Transverse colon (tissue), 4 donors: ENCODE measurements at regions not wholly inside any gene's neighbourhood (a gene's known extent, or its start where the extent isn't known, plus 50 kb on each side); places are given as distances from the start of the nearest gene placed in this dataset.

Source experiments
- DNase-seq: peaks from one replicate; pipeline ENCODE4 v3.0.0-alpha.2; 2019
- H3K27ac ChIP-seq, 4 donors: fragments of 200-600 bp; sonication (generic); 2 replicates each; pipeline ENCODE4 v1.5.1; 2016 to 2018; ENCODE audit warnings: inconsistent platforms in 4 of 4
- H3K27me3 ChIP-seq: fragments of 200-600 bp; sonication (generic); 2 replicates; pipeline ENCODE4 v1.5.1; 2017; ENCODE audit warnings: inconsistent platforms
- H3K36me3 ChIP-seq, 4 donors: fragments of 200-600 bp; sonication (generic); 2 replicates each; pipeline ENCODE4 v1.5.1; 2017 to 2019; ENCODE audit warnings: inconsistent platforms in 4 of 4
- H3K4me1 ChIP-seq, 4 donors: fragments of 200-600 bp; sonication (generic); 2 replicates each; pipeline ENCODE4 v1.5.1; 2017 to 2020; ENCODE audit warnings: inconsistent platforms in 4 of 4
- H3K4me3 ChIP-seq, 4 donors: fragments of 200-600 bp; sonication (generic); 1 replicate in 1 of 4; 2 replicates in 3 of 4; pipeline versions ENCODE4 v1.5.1 to v1.6.1; 2017 to 2019; ENCODE audit warnings: inconsistent platforms in 4 of 4
- H3K9me3 ChIP-seq, 2 donors: fragments of 200-600 bp; sonication (generic); 2 replicates each; pipeline ENCODE4 v1.5.1; 2017 to 2019; ENCODE audit warnings: inconsistent platforms in 2 of 2
- CTCF ChIP-seq, 5 experiments: fragments of 200-600 bp in 3 of 5; fragments of 450-650 bp in 2 of 5; sonication (generic) in 3 of 5; IDR thresholded peaks; 1 replicate in 2 of 5; 2 replicates in 3 of 5; pipeline ENCODE4 v1.5.1; 2016 to 2017; ENCODE audit warnings: antibody characterized with exemption in 5 of 5, inconsistent platforms in 3 of 5, mild to moderate bottlenecking in 2 of 5, moderate library complexity in 1 of 5
- EP300 ChIP-seq: sonication (generic); formaldehyde crosslinking; IDR thresholded peaks from one replicate; pipeline ENCODE4 v1.6.1; 2017; ENCODE audit warnings: antibody characterized with exemption, low read depth
- POLR2A ChIP-seq: fragments of 450-650 bp; IDR thresholded peaks from one replicate; pipeline ENCODE4 v1.6.1; 2016; ENCODE audit warnings: antibody characterized with exemption, mild to moderate bottlenecking, moderate library complexity
- POLR2AphosphoS5 ChIP-seq, 3 donors: sonication (generic); formaldehyde crosslinking; IDR thresholded peaks; one replicate each; pipeline ENCODE4 v1.6.1; 2016; ENCODE audit warnings: antibody characterized with exemption in 3 of 3
- WGBS, 2 donors: methylation state at CpG; one replicate each; pipeline ENCODE4 v1.1.5; 2018; ENCODE audit warnings: low coverage in 1 of 2; 5-methylcytosine and 5-hydroxymethylcytosine counted together
- in situ Hi-C, 4 donors: fragments of 200-750 bp; cut with MboI; loops; one replicate each; pipeline versions ENCODE4 v1.15.0 to v1.15.1; 2017; ENCODE audit warnings: low sequenced_read_pairs in 3 of 4, low pct_ligation_motif_present in 1 of 4, low pct_unique_long_range_greater_than_20kb in 1 of 4
- intact Hi-C: fragments of 100-400 bp; cut with DNase I; formaldehyde crosslinking; loops from one replicate; pipeline ENCODE4 v1.15.1; 2023; ENCODE audit warnings: low total_unique reads

GRCh38 chr22:48358886-48359612 lies 1468.6 kb downstream of the BRD1 start:
- TF ChIP-seq POLR2AphosphoS5 (IDR thresholded peaks at IDR 0.05) (no peak), CTCF (IDR thresholded peaks at IDR 0.05) (no peak), POLR2A (no peak), EP300 (no peak)
- H3K4me3 ChIP-seq, result no peak overlapping the region
- no peaks in the 10 kb centered on the region for H3K36me3 ChIP-seq
- WGBS, 2 donors, result 60 to 87% methylated on average over 1 to 18 of the region's 18 CpGs
- no peak overlapping the region for H3K27ac ChIP-seq
- no peaks in the 10 kb centered on the region for H3K9me3 ChIP-seq
- intact Hi-C loops (no loop called here), in situ Hi-C loops (no loop called here)
- H3K27me3 ChIP-seq, result no peaks in the 10 kb centered on the region
- no peak for DNase-seq
- H3K4me1 ChIP-seq, result no peaks in the 10 kb centered on the region

- TF ChIP-seq POLR2A (no peak), POLR2AphosphoS5 (IDR thresholded peaks at IDR 0.05) (no peak), EP300 (no peak)
- in situ Hi-C loops (no loop called here), intact Hi-C loops (no loop called here)
- H3K27ac ChIP-seq, result no peak overlapping the region
- no peak overlapping the region for H3K4me3 ChIP-seq
- H3K9me3 ChIP-seq, result no peaks in the 10 kb centered on the region
- H3K4me1 ChIP-seq, result no peaks in the 10 kb centered on the region
- WGBS, 2 donors, result 74% methylated on average over 6 of the region's 7 CpGs; no CpG with 5 or more reads in 1 of the 2 donors
- H3K27me3 ChIP-seq, result no peaks in the 10 kb centered on the region
- no peak for DNase-seq
- H3K36me3 ChIP-seq, result no peaks in the 10 kb centered on the region
Observed at GRCh38 chr22:48357961-48358360, 1469.7 kb downstream of the BRD1 start.

GRCh38 chr22:48357196-48357595 lies 1470.5 kb downstream of the BRD1 start:
- Histone ChIP-seq H3K36me3 (no peaks in the 10 kb centered on the region), H3K4me1 (no peaks in the 10 kb centered on the region), H3K27ac (no peak overlapping the region), H3K4me3 (no peak overlapping the region), H3K27me3 (no peaks in the 10 kb centered on the region), H3K9me3 (no peaks in the 10 kb centered on the region)
- intact Hi-C loops, result no loop called here
- no peak for DNase-seq
- in situ Hi-C loops, result no loop called here
- no peak for TF ChIP-seq EP300
- no peak for TF ChIP-seq POLR2A
- no peak for TF ChIP-seq POLR2AphosphoS5 (IDR thresholded peaks at IDR 0.05)
- no peak for TF ChIP-seq CTCF (IDR thresholded peaks at IDR 0.05)
- WGBS, 2 donors, result 69 to 90% methylated on average over 2 to 13 of the region's 13 CpGs

- no peak for DNase-seq
- H3K27ac ChIP-seq, result no peak overlapping the region
- TF ChIP-seq EP300 (no peak), POLR2A (no peak), CTCF (IDR thresholded peaks at IDR 0.05) (no peak), POLR2AphosphoS5 (IDR thresholded peaks at IDR 0.05) (no peak)
- WGBS, 2 donors, result 75% methylated on average over 5 of the region's 5 CpGs; no CpG with 5 or more reads in 1 of the 2 donors
- in situ Hi-C loops, result no loop called here
- H3K27me3 ChIP-seq, result no peaks in the 10 kb centered on the region
- no peaks in the 10 kb centered on the region for H3K36me3 ChIP-seq
- H3K9me3 ChIP-seq, result no peaks in the 10 kb centered on the region
- no peaks in the 10 kb centered on the region for H3K4me1 ChIP-seq
- H3K4me3 ChIP-seq, result no peak overlapping the region
- intact Hi-C loops, result no loop called here
Observed at GRCh38 chr22:48356731-48357130, 1470.9 kb downstream of the BRD1 start.
